Keratinocyte (primary cell): ENCODE measurements at regions not wholly inside any gene's neighbourhood (a gene's known extent, or its start where the extent isn't known, plus 50 kb on each side); places are given as distances from the start of the nearest gene placed in this dataset.

Experiments used
- DNase-seq: peaks from one replicate; pipeline ENCODE4 v3.0.0-alpha.2; 2011; ENCODE audit warnings: low read depth, missing footprints, low spot score
- FAIRE-seq: peaks from 2 replicates; lab custom pipeline; 2011; peaks lifted over from hg19 to GRCh38; lab: Jason Lieb, UNC
- H2AFZ ChIP-seq: 2 replicates; pipeline ENCODE4 v1.6.0; 2012; ENCODE audit warnings: low read length, control low read depth, inconsistent platforms; ENCODE audit not compliant: control insufficient read depth
- H3K27ac ChIP-seq: 2 replicates; pipeline ENCODE4 v1.5.1; 2011; ENCODE audit warnings: low read length; ENCODE audit not compliant: control insufficient read depth, insufficient read depth
- H3K27me3 ChIP-seq: 3 replicates; pipeline ENCODE4 v1.6.0; 2011; ENCODE audit warnings: low read length; ENCODE audit not compliant: control insufficient read depth, insufficient read depth; ENCODE audit errors: extremely low read depth
- H3K36me3 ChIP-seq, 2 experiments: 2 replicates in 1 of 2; 3 replicates in 1 of 2; pipeline ENCODE4 v1.5.1; 2011; ENCODE audit warnings: low read length in 2 of 2, mild to moderate bottlenecking in 1 of 2; ENCODE audit not compliant: control insufficient read depth in 2 of 2, insufficient read depth in 2 of 2; ENCODE audit errors: extremely low read depth in 1 of 2
- H3K4me1 ChIP-seq: 3 replicates; pipeline ENCODE4 v1.5.1; 2011; ENCODE audit warnings: low read length; ENCODE audit not compliant: control insufficient read depth, insufficient read depth; ENCODE audit errors: extremely low read depth
- H3K4me2 ChIP-seq: 3 replicates; pipeline ENCODE4 v1.6.0; 2011; ENCODE audit warnings: low read depth, low read length; ENCODE audit not compliant: control insufficient read depth, insufficient read depth; ENCODE audit errors: extremely low read depth
- H3K4me3 ChIP-seq, 3 experiments: fragments of 200-600 bp in 1 of 3; sonication (generic) in 1 of 3; 2 replicates in 2 of 3; 3 replicates in 1 of 3; pipeline ENCODE4 v1.5.1; 2011 to 2016; ENCODE audit warnings: low read length in 3 of 3, mild to moderate bottlenecking in 3 of 3, control low read depth in 2 of 3, inconsistent platforms in 1 of 3, low read depth in 1 of 3, mixed read lengths in 1 of 3, mixed run types in 1 of 3, moderate library complexity in 1 of 3; ENCODE audit not compliant: control insufficient read depth in 2 of 3, insufficient read depth in 2 of 3; ENCODE audit errors: extremely low read depth in 1 of 3
- H3K79me2 ChIP-seq: 2 replicates; pipeline ENCODE4 v1.6.0; 2012; ENCODE audit warnings: low read length; ENCODE audit not compliant: control insufficient read depth, insufficient read depth
- H3K9ac ChIP-seq: 3 replicates; pipeline ENCODE4 v1.6.0; 2011; ENCODE audit warnings: low read length; ENCODE audit not compliant: control insufficient read depth, insufficient read depth; ENCODE audit errors: extremely low read depth
- H3K9me1 ChIP-seq: 3 replicates; pipeline ENCODE4 v1.6.0; 2011; ENCODE audit warnings: low read length; ENCODE audit not compliant: control insufficient read depth, insufficient read depth; ENCODE audit errors: extremely low read depth
- H3K9me3 ChIP-seq: 2 replicates; pipeline ENCODE4 v1.5.1; 2012; ENCODE audit warnings: low read depth, low read length; ENCODE audit not compliant: control insufficient read depth
- H4K20me1 ChIP-seq: 3 replicates; pipeline ENCODE4 v1.6.0; 2011; ENCODE audit warnings: low read length; ENCODE audit not compliant: control insufficient read depth, insufficient read depth; ENCODE audit errors: extremely low read depth
- CTCF ChIP-seq, 3 experiments: IDR thresholded peaks in 1 of 3; conservative IDR thresholded peaks in 1 of 3; optimal IDR thresholded peaks in 1 of 3; 2 replicates in 2 of 3; 3 replicates in 1 of 3; pipeline versions ENCODE3 to v1.5.1; 2011; ENCODE audit warnings: low read length in 3 of 3, mild to moderate bottlenecking in 3 of 3, moderate library complexity in 2 of 3, control low read depth in 1 of 3, inconsistent platforms in 1 of 3; ENCODE audit not compliant: insufficient read depth in 2 of 3; ENCODE audit errors: extremely low read depth in 1 of 3
- EZH2 ChIP-seq: IDR thresholded peaks from one replicate; pipeline ENCODE4 v1.6.1; 2012; ENCODE audit warnings: inconsistent platforms, mild to moderate bottlenecking, low read length, moderate library complexity
- dilution Hi-C: fragments of 300-500 bp; cut with MboI; formaldehyde crosslinking; loops from one replicate; pipeline ENCODE4 v1.7.0; 2020; ENCODE audit warnings: low sequenced_read_pairs; ENCODE audit not compliant: extremely low pct_ligation_motif_present

DNA sequence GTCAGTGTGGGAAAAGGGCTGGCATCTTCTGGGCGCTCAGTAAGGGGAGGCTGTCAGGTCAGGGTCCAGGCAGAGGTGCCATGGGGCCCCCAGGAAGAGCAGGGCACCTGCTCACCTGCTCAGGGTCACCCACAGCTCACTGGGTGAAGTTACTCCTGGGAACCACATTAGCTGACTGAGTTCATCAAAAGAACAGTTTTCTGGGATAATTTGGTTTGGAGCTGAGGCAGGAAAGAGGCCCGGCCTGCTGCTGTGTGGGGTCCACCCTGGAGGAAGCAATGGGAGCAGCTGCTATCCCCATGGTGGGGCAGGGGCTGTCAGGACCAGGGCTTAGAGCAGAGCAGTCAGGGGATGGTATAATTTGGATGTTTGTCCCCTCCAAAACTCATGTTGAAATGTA, 97.2 kb upstream of the GPC1 start:
- H3K36me3 ChIP-seq = no peaks in the 10 kb centered on the region
- H3K4me1 ChIP-seq = no peaks in the 10 kb centered on the region
- H3K27ac ChIP-seq = no peak overlapping the region
- no peaks in the 10 kb centered on the region for H3K27me3 ChIP-seq
- no peaks in the 10 kb centered on the region for H3K79me2 ChIP-seq
- FAIRE-seq (no peak), DNase-seq (no peak)
- no peaks in the 10 kb centered on the region for H3K9me3 ChIP-seq
- dilution Hi-C loops = loop anchor here (5.0 kb wide), 1 partner anchor 84 kb away; no protein-coding TSS in a partner anchor
- H4K20me1 ChIP-seq = no peaks in the 10 kb centered on the region
- no peak overlapping the region for H3K4me2 ChIP-seq
- H3K9me1 ChIP-seq = no peaks in the 10 kb centered on the region
- no peak overlapping the region for H3K4me3 ChIP-seq
- no peak overlapping the region for H3K9ac ChIP-seq
- TF ChIP-seq EZH2 (no peak), CTCF (optimal IDR thresholded peaks at IDR 0.05 in 1 of 3, IDR thresholded peaks at IDR 0.05 in 1 of 3, conservative IDR thresholded peaks at IDR 0.05 in 1 of 3; ENCODE audit: extremely low read depth in 1 of 3, insufficient read depth in 2 of 3, low read length in 3 of 3) (no peak)
- H2AFZ ChIP-seq = no peak overlapping the region

DNA sequence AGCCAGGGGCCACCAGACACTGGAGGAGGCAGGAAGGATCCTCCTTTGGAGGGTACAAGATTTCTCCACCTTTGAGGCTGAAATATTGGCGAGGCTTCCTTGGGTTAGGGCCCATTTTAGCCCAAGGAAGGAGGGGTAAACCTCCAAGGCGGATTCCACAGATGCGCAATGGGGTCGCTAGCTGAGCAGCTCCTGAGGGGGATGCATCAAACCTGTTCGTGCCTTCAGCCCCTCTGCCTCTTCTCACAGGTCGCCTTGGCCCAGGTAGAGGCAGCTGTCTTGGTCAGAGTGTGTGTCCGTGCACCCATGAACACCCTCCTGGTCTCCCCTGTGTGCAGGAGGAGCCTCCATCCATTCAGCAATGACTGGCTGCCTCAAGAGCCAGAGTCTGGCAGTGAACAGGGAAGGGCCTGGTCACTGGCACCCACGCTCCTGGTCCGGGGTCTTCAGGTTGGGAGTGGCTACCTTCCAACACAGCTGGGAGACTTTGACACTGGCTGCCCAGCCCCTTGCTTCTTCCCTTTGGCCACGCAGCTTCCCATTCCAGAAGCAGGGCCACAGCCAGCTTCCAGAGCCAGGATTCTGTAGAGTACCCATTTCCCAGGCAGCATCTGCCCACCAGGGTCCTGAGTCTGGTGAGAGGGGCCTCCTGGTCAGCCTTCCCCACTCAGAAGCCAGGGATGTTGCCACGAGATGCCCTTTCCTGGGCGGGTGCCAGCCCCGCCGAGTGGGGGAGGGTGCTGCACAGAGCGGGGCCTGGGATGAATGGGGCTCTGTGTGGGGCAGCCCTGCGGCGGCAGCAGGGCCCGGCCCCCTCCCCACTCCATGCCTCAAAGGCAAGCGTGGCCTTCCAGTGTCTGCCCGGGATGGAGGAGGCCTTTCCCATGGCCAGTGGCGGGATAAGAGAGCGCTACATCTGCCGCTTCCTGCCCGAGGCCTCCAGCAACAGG, 95.8 kb upstream of the GPC1 start:
- Histone ChIP-seq H3K27ac (no peak overlapping the region), H3K9me1 (no peaks in the 10 kb centered on the region), H2AFZ (no peak overlapping the region), H3K4me1 (no peaks in the 10 kb centered on the region), H3K79me2 (no peaks in the 10 kb centered on the region), H3K9ac (no peak overlapping the region), H3K4me2 (no peak overlapping the region), H3K4me3 (no peak overlapping the region), H3K9me3 (no peaks in the 10 kb centered on the region), H3K27me3 (no peaks in the 10 kb centered on the region), H4K20me1 (no peaks in the 10 kb centered on the region), H3K36me3 (no peaks in the 10 kb centered on the region)
- FAIRE-seq = no peak
- no peak for TF ChIP-seq CTCF (optimal IDR thresholded peaks at IDR 0.05 in 1 of 3, IDR thresholded peaks at IDR 0.05 in 1 of 3, conservative IDR thresholded peaks at IDR 0.05 in 1 of 3; ENCODE audit: extremely low read depth in 1 of 3, insufficient read depth in 2 of 3, low read length in 3 of 3)
- TF ChIP-seq EZH2 = no peak
- no peak for DNase-seq
- dilution Hi-C loops = loop anchor here (5.0 kb wide), 1 partner anchor 83 kb away; no protein-coding TSS in a partner anchor
